AG04450 (cell line): ENCODE measurements at regions not wholly inside any gene's neighbourhood (a gene's known extent, or its start where the extent isn't known, plus 50 kb on each side); places are given as distances from the start of the nearest gene placed in this dataset.

Experiments
- CTCF ChIA-PET: fragments of 300-600, 350-600 bp; formaldehyde crosslinking; extraction: SDS; loops from one replicate; lab custom pipeline; 2022; ENCODE audit warnings: antibody characterized with exemption, inconsistent platforms; lab: Charles Lee
- POLR2A ChIA-PET: fragments of 350-600 bp; formaldehyde crosslinking; extraction: SDS; loops from one replicate; lab custom pipeline; 2021; ENCODE audit warnings: antibody characterized with exemption, inconsistent platforms; lab: Yijun Ruan, JAX
- DNase-seq: peaks from one replicate; pipeline ENCODE4 v3.0.0-alpha.2; 2011; ENCODE audit warnings: low read depth, low spot score
- H3K27ac ChIP-seq: one replicate; pipeline ENCODE4 v1.5.1; 2012; ENCODE audit warnings: low read depth, low read length, control low read depth
- H3K27me3 ChIP-seq: one replicate; pipeline ENCODE4 v1.6.0; 2012; ENCODE audit warnings: low read length; ENCODE audit not compliant: control insufficient read depth, insufficient read depth
- H3K4me3 ChIP-seq: 2 replicates; pipeline ENCODE4 v1.5.1; 2011; ENCODE audit warnings: mild to moderate bottlenecking, low read depth, low read length, control low read depth
- H3K9me3 ChIP-seq: 2 replicates; pipeline ENCODE4 v1.5.1; 2012; ENCODE audit warnings: low read length; ENCODE audit not compliant: control insufficient read depth, insufficient read depth
- TF ChIP-seq, protein P1 (sequence below): IDR thresholded peaks from 2 replicates; pipeline ENCODE4 v1.5.1; 2011; ENCODE audit warnings: low read depth, low read length, control low read depth, inconsistent platforms

DNA sequence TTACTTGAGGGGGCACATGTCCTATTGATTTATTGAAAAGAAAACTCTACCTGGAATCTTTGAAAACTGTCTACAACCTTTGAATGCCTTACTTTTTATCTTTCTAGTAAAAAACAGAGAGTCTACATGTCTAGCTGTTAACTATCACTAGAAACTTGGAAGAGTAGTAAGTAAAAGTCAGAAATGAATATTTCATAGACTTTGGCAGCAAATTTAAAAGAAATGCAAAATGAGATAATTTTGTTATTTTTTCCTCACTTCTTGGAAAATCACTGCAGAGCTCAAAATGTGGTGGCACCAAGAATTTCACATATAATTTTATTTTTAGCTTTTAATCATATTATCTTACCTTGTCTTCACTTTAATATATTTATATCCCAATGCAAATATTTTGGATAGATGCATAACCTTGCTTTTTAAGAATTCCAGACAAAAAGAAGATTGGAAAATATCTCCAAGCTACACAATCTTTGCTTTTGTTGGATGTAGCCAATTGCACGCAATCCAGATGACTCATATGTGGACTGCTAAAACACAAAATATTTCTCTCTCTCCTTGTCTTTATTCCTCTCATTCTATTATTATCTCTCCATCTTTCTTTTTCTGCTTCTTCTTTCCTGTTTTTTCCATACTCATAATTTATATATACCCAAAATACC lies 92.2 kb upstream of the DSEL start:
- H3K9me3 ChIP-seq = peaks cover 2% of the 10 kb centered on the region; the same call in 1 of the 2 replicates
- ChIA-PET POLR2A (no interaction called here), CTCF (interaction anchor here (0.7 to 1.4 kb wide), 2 partner anchors 93 to 1116 kb away, joined by 4 read pairs; no protein-coding TSS in a partner anchor)
- no peak overlapping the region for H3K27ac ChIP-seq
- TF ChIP-seq, protein P1, sequence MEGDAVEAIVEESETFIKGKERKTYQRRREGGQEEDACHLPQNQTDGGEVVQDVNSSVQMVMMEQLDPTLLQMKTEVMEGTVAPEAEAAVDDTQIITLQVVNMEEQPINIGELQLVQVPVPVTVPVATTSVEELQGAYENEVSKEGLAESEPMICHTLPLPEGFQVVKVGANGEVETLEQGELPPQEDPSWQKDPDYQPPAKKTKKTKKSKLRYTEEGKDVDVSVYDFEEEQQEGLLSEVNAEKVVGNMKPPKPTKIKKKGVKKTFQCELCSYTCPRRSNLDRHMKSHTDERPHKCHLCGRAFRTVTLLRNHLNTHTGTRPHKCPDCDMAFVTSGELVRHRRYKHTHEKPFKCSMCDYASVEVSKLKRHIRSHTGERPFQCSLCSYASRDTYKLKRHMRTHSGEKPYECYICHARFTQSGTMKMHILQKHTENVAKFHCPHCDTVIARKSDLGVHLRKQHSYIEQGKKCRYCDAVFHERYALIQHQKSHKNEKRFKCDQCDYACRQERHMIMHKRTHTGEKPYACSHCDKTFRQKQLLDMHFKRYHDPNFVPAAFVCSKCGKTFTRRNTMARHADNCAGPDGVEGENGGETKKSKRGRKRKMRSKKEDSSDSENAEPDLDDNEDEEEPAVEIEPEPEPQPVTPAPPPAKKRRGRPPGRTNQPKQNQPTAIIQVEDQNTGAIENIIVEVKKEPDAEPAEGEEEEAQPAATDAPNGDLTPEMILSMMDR = no peak
- H3K27me3 ChIP-seq = no peaks in the 10 kb centered on the region
- DNase-seq = peak; percentile 7
- H3K4me3 ChIP-seq = no peak overlapping the region

DNA sequence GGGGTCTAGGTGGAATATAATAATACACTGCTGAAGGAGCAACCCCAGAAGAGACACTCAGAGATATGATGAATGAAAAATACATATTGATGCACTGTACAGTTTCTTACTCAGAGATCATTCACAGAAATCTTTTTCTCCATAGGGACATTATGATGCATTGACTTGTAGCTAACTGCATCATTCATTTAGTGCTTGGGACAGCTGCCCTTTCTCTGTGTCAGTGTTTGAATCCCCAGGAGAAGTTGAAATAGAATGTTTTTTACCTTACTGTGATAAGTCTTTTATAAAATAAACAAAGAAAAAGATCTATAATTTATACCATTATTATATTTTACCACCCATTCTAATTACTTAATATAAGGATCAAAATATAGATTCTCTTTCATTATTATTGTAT lies 91.7 kb upstream of the DSEL start:
- Histone ChIP-seq H3K27ac (no peak overlapping the region), H3K4me3 (no peak overlapping the region), H3K9me3 (peaks cover 2% of the 10 kb centered on the region; the same call in 1 of the 2 replicates), H3K27me3 (no peaks in the 10 kb centered on the region)
- POLR2A ChIA-PET = no interaction called here
- CTCF ChIA-PET = no interaction called here
- DNase-seq = no peak
- TF ChIP-seq, protein P1 = no peak

DNA sequence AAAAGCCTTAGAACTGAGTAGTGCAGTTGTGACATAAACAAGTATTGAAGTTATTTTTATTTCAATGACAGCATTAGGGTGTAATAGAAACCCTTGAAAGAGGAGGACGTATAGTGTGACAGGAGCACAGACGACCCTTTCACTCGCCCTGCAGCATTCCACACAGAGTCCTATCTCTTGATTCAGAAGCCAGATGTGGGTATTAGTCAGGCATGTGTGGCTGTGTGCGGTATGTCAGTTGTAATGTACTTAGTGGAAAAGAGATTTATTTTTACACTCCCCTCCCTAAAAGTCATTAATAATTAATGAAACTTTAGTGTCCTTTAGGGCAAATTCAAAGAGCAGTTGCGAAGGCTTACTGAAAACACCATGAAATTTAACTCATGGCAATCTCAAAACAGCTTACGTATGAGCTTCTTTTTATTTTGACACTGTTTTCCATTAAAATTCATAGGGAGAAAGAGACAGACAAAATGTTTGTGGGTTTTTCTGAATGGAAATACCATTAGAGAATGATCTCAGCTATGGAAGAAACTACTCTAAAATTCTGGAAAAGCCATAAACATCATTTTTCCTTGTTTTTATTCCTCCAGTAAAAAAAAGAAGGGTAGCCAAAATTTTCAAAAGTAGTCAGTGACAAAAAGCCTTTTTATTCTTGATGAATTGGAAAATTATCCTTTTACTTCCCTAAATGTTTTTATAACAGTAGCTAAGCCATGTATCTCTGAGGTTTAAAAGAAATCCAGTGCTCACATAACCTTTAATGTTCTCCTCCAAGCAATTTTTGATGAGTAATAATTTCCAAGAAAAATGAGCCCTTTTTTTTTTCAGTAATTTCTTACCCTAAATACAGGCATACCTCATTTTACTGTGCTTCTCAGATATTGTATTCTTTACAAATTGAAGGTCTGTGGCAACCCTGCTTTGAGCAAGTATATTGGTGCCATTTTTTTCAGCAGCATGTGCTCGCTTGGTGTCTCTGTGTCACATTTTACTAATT lies 84.0 kb upstream of the DSEL start:
- ChIA-PET CTCF (no interaction called here), POLR2A (no interaction called here)
- peak; percentile 52 for DNase-seq
- H3K27me3 ChIP-seq = no peaks in the 10 kb centered on the region
- no peak overlapping the region for H3K27ac ChIP-seq
- no peak overlapping the region for H3K4me3 ChIP-seq
- H3K9me3 ChIP-seq = peaks cover 2% of the 10 kb centered on the region
- TF ChIP-seq, protein P1 = no peak

DNA sequence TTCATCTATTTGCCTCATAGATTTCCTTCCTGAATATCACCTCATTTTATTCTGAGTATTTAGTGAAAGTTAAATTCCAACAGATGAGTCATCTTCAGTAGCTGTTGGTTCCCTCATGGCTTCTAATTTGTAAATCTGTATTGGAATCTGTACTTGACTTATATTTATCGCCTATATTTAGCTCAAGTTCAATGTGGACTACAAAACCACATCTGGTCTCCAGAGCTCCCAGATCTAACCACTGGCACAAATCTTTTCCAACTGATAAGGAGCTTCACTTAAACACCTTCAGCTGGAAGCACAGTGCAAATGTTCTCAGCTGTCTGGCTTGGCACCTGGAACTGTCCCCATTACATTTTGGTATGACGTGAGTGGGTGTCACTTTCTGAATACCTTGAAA lies 82.8 kb upstream of the DSEL start:
- ChIA-PET CTCF (no interaction called here), POLR2A (interaction anchor here (0.6 to 1.3 kb wide), 2 partner anchors 56 to 82 kb away, joined by 4 to 11 read pairs; partner anchors contain the start of gene DSEL)
- TF ChIP-seq, protein P1 = no peak
- Histone ChIP-seq H3K27ac (peak overlapping the region; percentile 31), H3K4me3 (no peak overlapping the region), H3K27me3 (no peaks in the 10 kb centered on the region), H3K9me3 (peaks cover 2% of the 10 kb centered on the region)
- DNase-seq = peak; percentile 18
